Fibroblast of pulmonary artery (primary cell): ENCODE measurements at regions not wholly inside any gene's neighbourhood (a gene's known extent, or its start where the extent isn't known, plus 50 kb on each side); places are given as distances from the start of the nearest gene placed in this dataset.

Experiments used
- DNase-seq: peaks from one replicate; pipeline ENCODE4 v3.0.0-alpha.2; 2010; ENCODE audit warnings: low read depth
- H3K4me3 ChIP-seq: replicated peaks from 2 replicates; pipeline ENCODE4 v1.5.1; 2011; ENCODE audit warnings: low read depth, mild to moderate bottlenecking, control low read depth, low read length, moderate library complexity
- CTCF ChIP-seq: IDR thresholded peaks from 2 replicates; pipeline ENCODE4 v1.5.1; 2011; ENCODE audit warnings: mild to moderate bottlenecking, control low read depth, low read length, inconsistent platforms; ENCODE audit errors: missing control alignments

- no peak for TF ChIP-seq CTCF
- no peak overlapping the region for H3K4me3 ChIP-seq
- no peak for DNase-seq
Measured at GRCh38 chr2:194706179-194706578, 950.8 kb upstream of the SLC39A10 start.

GRCh38 chr2:194705398-194705797, 951.6 kb upstream of the SLC39A10 start:
- no peak for DNase-seq
- TF ChIP-seq CTCF: no peak
- H3K4me3 ChIP-seq: no peak overlapping the region

- H3K4me3 ChIP-seq: no peak overlapping the region
- TF ChIP-seq CTCF: no peak
- DNase-seq: no peak
Measured at GRCh38 chr2:194700726-194701125, 956.3 kb upstream of the SLC39A10 start.

- no peak for DNase-seq
- H3K4me3 ChIP-seq: no peak overlapping the region
- no peak for TF ChIP-seq CTCF
Measured at GRCh38 chr2:194700116-194700515, 956.9 kb upstream of the SLC39A10 start.

GRCh38 chr2:194698012-194698411, 959.0 kb upstream of the SLC39A10 start:
- no peak for TF ChIP-seq CTCF
- no peak for DNase-seq

GRCh38 chr2:194697439-194697838, 959.6 kb upstream of the SLC39A10 start:
- H3K4me3 ChIP-seq: no peak overlapping the region
- TF ChIP-seq CTCF: no peak
- no peak for DNase-seq

More at GRCh38 chr2:194698012-194698411, 959.0 kb upstream of the SLC39A10 start:
- H3K4me3 ChIP-seq: no peak overlapping the region

GRCh38 chr2:194696690-194697089, 960.3 kb upstream of the SLC39A10 start:
- no peak for TF ChIP-seq CTCF
- no peak overlapping the region for H3K4me3 ChIP-seq
- no peak for DNase-seq
